Fibroblast of villous mesenchyme (primary cell): ENCODE measurements at regions not wholly inside any gene's neighbourhood (a gene's known extent, or its start where the extent isn't known, plus 50 kb on each side); places are given as distances from the start of the nearest gene placed in this dataset.

Experiments
- DNase-seq: peaks from one replicate; pipeline ENCODE4 v3.0.0-alpha.2; 2010; ENCODE audit warnings: low read depth
- H3K4me3 ChIP-seq: 2 replicates; pipeline ENCODE4 v1.5.1; 2011; ENCODE audit warnings: low read depth, mild to moderate bottlenecking, low read length
- TF ChIP-seq, protein P1 (sequence below): IDR thresholded peaks from 2 replicates; pipeline ENCODE4 v1.5.1; 2012; ENCODE audit warnings: low read depth, mild to moderate bottlenecking, low read length; ENCODE audit not compliant: insufficient read depth

DNA sequence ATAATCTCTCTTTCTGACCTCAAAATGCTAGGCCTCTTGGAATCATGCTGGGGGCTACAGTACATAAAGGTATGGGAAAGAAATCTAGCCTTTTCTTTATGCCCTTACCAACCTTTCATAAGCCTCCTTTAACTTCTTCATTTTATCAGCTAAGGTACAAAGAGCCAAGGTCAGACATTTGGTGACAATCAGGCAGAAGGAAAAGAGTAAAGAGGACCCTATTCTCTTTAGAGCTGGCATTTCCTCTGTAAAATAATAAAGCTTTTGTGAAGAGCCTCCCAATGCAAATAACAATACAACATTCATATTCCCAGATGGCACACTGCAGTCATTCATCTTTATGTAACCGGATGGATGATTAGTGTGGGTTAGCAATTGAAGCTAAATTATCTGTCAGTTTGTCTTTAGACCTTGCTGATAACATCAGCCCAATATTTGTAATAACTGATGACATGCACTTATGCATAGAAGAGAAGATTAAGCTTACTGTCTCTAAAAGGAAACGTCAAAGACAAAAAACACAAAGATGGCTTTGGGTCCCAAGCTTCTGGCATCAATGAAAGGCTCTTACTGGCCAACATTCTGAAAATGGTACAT is 163.1 kb downstream of the IBTK start:
- no peak for DNase-seq
- H3K4me3 ChIP-seq = no peak overlapping the region
- TF ChIP-seq, protein P1, sequence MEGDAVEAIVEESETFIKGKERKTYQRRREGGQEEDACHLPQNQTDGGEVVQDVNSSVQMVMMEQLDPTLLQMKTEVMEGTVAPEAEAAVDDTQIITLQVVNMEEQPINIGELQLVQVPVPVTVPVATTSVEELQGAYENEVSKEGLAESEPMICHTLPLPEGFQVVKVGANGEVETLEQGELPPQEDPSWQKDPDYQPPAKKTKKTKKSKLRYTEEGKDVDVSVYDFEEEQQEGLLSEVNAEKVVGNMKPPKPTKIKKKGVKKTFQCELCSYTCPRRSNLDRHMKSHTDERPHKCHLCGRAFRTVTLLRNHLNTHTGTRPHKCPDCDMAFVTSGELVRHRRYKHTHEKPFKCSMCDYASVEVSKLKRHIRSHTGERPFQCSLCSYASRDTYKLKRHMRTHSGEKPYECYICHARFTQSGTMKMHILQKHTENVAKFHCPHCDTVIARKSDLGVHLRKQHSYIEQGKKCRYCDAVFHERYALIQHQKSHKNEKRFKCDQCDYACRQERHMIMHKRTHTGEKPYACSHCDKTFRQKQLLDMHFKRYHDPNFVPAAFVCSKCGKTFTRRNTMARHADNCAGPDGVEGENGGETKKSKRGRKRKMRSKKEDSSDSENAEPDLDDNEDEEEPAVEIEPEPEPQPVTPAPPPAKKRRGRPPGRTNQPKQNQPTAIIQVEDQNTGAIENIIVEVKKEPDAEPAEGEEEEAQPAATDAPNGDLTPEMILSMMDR = no peak

DNA sequence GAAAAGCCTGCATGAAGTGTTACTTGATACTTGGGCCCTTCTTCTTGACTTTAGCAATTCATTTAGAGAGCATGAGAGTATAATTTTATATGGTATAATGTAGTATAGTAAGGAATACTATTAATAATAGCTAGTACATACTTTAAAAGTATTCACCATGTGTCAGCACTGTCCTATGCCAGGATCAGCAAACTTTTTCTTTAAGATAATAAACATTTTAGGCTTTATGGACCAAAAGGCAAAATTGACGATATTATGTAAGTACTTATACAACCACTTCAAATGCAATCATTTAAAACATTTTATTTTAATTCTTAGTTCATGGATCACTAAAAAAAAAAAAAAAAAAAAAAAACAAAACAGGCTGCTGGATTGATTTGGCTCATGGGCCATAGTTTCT is 163.9 kb downstream of the IBTK start:
- no peak for DNase-seq
- TF ChIP-seq, protein P1 = no peak
- no peak overlapping the region for H3K4me3 ChIP-seq

DNA sequence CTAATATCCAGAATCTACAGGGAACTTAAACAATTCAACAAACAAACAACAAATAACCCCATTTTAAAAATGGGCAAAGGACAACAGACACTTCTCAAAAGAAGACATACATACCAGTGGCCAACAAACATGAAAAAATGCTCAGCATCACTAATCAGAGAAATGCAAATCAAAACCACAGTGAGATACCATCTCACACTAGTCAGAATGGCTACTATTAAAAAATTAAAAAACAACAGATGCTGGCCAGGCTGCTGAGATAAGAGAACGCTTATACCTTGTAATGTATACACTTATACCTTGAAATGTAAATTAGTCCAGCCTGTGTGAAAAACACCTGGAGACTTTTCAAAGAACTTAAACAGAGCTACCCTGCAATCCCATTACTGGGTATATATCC is 166.8 kb downstream of the IBTK start:
- H3K4me3 ChIP-seq = no peak overlapping the region
- DNase-seq = peak; percentile 30
- TF ChIP-seq, protein P1 = no peak

DNA sequence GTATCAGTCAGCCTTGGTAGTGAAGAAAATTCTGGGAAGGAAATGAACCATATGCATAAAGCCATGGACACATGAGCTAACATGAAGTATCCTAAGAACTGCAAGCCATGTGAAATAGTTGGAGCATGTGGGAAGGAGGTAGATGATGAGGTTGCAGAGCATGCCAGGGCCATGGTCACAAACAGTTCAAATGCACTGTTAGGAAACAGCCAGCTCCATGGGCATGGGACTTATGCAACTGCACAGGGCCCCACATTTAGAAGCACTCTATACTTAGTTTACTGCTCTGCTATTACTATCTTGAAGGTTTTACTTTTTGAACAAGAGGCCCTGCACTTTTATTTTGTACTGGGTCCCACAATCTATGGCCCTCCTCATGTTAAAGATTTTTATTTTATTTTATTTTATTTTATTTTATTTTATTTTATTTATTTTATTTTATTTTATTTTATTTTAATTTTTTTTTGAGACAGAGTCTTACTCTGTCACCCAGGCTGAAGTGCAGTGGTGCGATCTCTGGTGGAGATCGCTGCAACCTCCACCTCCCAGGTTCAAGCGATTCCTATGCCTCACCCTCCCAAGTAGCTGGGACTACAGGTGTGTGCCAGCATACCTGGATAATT is 169.1 kb downstream of the IBTK start:
- no peak for DNase-seq
- TF ChIP-seq, protein P1 = no peak
- H3K4me3 ChIP-seq = no peak overlapping the region

DNA sequence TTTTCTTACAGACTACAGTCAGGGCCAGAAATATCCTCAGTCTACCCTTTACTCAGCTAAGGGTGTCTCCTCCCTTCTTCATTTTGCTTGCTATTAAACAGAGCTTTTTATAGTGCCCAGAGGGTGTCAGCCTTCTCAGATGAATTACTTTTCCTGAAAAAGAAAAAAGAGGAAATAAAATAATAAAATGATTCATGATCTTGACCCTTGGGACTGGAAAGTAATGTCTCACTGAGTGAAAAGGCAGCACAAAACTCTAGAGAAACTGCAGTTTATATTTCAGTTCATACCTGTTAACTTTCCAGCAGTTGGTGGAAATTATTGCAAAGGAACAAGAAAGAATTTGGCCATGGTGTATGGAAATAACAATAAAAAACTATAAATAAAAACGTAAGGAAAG is 170.6 kb downstream of the IBTK start:
- no peak overlapping the region for H3K4me3 ChIP-seq
- DNase-seq = no peak
- TF ChIP-seq, protein P1 = no peak

DNA sequence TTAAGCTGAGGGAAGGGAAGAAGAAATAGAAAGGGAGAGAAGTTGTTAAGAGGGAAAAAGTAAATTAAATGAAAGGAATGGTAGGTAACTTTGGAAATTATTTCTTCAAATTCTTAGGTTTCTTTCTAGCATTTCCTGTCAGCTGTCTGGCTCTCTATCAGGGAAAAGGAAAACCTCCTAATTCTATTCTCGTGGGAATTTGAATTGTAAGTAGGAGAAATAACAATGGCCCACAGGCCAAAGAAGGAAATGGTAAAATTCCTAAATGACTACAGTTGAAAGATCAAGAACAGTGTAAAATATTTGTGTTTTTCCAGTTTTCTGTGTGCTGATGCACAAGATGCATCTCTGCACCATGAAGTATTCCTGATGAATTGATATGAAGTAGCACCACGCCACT is 173.0 kb downstream of the IBTK start:
- H3K4me3 ChIP-seq = no peak overlapping the region
- no peak for DNase-seq
- TF ChIP-seq, protein P1 = no peak

DNA sequence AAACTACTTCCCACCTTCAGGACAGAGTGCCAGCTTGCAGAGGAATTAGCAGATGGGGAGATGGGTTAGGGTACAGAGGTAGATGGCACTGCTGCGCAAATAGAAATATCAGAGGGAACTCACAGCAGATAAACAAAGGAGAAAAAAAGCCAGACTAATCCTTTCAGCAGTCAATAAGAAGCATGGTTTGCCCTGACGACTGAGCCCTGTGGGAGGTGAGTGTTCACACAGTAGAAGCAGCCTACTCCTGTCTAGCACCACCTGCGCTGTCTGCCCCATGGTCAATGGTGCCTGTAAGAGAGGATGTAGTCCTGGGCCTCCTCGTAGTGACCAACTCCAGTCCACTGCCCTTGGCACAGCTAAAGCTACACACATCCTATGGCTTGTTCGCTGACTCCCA is 174.1 kb downstream of the IBTK start:
- TF ChIP-seq, protein P1 = no peak
- DNase-seq = no peak

More for the DNA sequence above, 174.1 kb downstream of the IBTK start:
- H3K4me3 ChIP-seq = no peak overlapping the region
